ENCODE measurements at regions not wholly inside any gene's neighbourhood (a gene's known extent, or its start where the extent isn't known, plus 50 kb on each side); places are given as distances from the start of the nearest gene placed in this dataset.

GRCh38 chr1:88321706-88322105 lies 362.4 kb upstream of the PKN2 start:
- TF ChIP-seq CTCF (conservative IDR thresholded peaks at IDR 0.05; ENCODE audit: low read depth, low read length) (no peak), EZH2 (IDR thresholded peaks at IDR 0.05; ENCODE audit: borderline replicate concordance, low read depth, low read length, poor library complexity, severe bottlenecking) (no peak)

Measured in A673 (cell line).